ENCODE measurements at regions not wholly inside any gene's neighbourhood (a gene's known extent, or its start where the extent isn't known, plus 50 kb on each side); places are given as distances from the start of the nearest gene placed in this dataset.

GRCh38 chr1:229980009-229980408 is 87.0 kb upstream of the GALNT2 start:
- DNase-seq = no peak

- no peak for DNase-seq
Measured at GRCh38 chr1:229981736-229982135, 85.3 kb upstream of the GALNT2 start.

DNA sequence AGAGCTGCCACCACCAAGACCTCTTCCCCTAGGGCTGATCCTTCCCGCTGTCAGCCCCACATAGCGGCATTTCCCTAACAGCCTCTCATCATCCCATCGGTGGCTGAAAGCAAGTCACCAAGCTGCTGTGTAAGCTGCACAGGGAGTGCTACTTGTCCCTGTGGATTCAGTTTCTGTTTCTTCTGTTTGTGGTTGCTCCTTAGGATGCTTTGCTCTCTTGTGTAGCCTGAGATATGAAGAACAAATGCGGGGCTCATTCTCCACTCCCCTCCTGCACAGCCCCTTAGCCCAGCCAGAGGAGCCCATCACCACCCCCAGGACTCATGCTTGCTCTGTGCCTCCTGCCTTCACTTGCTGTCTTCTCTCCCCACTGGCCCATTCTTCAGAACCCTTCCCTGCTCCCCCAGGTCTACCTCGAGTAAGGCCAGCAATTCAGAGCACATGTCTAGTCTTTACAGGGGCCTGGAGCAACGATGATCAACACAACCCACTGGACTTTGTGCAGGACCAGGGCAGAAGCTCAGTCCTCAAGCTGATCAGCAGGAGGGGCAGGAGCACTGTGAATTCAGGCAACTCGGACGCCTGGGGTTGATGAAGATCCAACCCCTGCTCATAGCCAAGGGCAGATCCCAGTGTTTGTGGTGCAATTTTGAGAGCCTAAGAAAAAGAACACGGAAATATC is 82.6 kb upstream of the GALNT2 start:
- no peak for DNase-seq

DNA sequence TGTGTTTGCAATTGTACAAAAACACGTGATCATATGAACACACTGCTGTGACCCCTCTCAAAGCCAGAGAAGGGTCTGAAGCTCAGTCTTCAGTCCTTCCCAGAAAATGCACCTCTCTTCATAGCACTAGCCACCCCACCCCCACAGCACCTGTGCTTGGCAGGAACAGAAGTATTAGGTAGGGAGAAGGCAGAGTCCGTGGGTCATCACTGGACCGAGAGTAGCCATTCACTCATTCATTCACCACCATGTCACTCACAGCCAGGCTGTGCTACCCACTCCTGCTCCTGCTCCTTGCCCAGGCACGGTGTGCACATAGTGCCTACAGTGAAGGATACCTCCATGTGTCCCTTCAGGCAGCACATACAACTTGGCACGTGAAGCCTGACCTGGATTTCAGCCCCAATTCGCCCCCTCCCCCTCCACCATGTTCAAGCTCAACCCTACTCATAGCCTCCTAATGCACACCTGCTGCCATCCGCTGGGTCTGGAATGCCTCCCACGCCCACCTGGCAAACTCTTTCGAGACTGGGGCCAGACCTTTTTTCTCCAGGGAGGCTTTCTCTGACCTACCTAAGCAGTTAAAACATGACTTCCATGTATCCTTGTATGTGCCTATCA is 81.9 kb upstream of the GALNT2 start:
- no peak for DNase-seq

DNA sequence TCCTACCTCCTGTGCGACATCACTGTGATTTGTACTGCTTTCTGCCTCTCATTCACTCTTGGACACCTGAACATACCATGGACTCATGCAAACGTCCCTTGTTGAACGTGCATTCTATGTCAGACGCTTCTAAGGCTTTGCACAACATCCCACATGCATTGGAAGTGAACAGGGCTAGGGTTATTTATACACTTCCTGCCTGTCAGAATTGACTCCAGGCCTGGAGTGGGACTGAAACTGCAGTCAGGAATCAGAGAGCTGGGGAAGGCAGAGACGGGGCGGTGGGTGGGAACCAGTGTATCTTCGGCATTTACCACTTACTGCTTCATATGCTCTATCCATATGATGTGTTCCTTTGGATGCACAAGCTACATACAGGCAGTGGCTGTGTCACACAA is 81.4 kb upstream of the GALNT2 start:
- no peak for DNase-seq

- no peak for DNase-seq
Measured at GRCh38 chr1:229986737-229987337, 80.2 kb upstream of the GALNT2 start.

GRCh38 chr1:229987953-229988352 is 79.1 kb upstream of the GALNT2 start:
- no peak for DNase-seq

DNA sequence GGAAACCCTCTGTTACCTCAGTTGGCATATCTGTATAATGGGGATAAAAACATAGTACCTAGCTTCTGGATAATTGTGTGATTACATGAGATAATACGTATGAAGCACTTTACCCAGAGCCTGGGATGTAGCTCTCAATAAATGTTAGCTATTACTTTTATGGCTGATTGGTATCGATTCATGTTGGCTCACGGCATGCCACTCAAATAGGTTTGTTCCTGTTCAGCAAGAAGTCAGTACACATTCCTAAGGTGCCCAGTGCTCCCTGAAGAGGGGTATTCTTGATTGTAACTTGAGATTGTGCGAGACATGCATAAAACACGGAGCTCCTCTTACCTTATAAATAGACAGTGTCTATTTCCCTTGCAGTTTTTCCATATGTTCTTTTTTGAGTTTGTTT is 78.5 kb upstream of the GALNT2 start:
- no peak for DNase-seq

GRCh38 chr1:229989591-229990248 is 77.3 kb upstream of the GALNT2 start:
- DNase-seq = no peak

DNA sequence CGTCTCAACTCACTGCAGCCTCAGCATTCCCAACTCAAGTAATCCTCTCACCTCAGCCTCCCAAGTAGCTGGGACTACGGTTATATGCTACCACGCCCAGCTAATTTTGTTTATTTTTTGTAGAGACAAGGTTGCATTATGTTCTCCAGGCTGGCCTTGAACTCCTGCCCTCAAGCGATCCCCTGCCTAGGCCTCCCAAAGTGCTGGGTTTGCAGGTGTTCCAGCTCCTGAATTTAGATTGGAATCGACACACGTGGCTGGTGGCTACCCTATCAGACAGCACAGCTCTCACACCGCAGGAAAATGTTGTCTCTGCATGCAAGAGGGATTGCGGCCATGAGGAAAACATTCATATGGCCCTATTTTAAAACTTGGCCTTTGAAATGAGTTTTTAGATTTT is 76.7 kb upstream of the GALNT2 start:
- DNase-seq = no peak

DNA sequence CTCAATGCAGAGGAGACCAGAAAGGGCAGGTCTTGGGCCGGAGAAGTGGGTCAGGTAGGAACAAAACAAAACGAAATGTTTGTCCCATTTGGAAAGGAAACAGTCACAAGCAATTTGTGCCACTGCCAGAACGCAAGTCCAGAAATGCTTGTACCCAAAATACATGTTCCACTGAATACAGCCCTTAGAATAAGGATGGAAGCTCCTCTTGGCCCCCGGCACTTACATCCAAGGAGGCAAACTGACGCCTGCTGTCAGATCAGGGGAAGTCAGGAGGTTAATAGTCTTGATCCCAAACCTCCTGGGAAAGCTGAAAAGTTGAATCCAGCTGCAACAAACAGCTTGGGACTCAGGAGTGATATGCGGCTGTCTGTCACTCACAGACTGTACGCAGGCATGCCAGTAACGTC is 75.9 kb upstream of the GALNT2 start:
- no peak for DNase-seq

DNA sequence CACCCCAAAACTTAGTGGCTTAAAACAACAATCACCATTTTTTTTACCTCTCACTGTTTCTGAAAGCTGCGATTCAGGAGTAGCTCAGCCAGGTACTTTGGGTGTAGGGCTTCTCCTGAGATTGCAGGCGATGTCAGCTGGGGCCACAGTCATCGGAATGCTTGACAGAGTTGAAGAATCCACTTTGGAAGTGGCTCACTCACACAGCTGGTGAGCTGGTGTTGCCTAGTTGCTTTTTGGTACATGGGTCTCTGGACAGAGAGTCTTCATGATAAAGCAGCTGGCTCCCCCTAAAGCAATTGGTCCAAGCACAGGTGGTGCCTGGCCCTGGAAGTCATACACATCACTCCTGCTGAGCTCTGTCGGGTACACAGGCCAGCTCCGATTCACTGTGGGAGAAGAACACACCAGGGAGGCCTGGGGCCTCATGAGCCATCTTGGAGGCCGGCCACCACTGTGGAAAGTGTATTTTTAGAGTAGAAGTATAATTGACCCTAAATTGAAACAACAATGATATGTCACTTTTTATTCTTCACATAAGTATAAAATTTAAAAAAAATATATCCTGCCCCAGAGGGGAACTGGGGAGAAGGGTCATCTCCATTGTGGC is 75.2 kb upstream of the GALNT2 start:
- no peak for DNase-seq

- DNase-seq = no peak
Measured at GRCh38 chr1:229993060-229993459, 74.0 kb upstream of the GALNT2 start.

DNA sequence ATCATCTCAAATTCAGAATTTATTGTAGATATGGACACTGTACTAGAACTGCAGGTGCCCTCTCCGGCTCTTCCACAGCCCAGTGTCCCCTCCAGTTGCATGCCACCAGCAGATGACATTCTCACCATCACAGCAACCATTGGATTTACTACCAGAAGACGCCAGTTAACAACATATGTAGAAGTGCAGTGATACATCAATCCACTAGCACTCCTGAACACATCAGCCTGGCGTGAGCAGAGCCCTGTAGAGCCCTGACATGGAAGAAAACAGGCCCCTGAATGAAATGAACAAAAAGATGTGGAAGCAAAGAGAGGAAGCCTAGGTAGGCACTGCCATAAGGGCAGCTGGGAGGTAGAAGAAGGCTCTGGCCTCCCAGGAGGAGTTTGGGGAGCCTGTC is 73.1 kb upstream of the GALNT2 start:
- no peak for DNase-seq

- DNase-seq = no peak
Measured at GRCh38 chr1:229999004-229999670, 67.9 kb upstream of the GALNT2 start.

- no peak for DNase-seq
Measured at GRCh38 chr1:230000493-230001184, 66.4 kb upstream of the GALNT2 start.

DNA sequence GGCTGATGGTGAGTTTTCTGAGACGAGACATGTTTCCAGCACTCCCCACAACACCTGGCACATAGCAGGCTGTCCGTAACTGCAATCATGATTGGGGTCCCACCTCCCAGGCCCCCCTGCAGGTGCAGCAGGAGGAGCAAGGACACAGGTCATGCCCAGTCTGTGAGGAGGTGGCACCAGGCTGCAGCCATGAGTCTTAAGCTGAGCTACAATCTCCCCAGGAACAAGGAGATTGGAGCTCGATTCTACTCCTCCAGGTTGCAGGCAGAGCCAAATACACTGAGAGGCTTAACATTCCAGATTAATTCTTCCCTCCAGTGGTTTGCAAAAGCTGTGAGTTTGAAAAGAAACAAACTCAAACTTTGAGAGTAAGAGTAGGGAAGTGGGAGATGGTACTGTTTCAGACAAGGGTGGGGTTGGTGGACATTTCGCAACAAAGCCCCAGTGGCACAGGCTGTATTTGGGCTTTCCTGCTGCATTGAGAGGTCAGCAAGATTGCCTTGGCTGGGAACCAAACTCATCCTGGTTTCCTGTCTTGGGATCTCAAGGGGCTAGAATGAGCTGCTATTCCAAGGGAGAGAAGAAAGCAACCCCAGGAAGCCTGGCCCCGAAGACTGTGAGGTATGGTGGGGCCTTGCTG is 64.8 kb upstream of the GALNT2 start:
- no peak for DNase-seq

- no peak for DNase-seq
Measured at GRCh38 chr1:230003409-230003808, 63.6 kb upstream of the GALNT2 start.

- DNase-seq = no peak
Measured at GRCh38 chr1:230005040-230005439, 62.0 kb upstream of the GALNT2 start.

GRCh38 chr1:230008721-230009120 is 58.3 kb upstream of the GALNT2 start:
- no peak for DNase-seq

DNA sequence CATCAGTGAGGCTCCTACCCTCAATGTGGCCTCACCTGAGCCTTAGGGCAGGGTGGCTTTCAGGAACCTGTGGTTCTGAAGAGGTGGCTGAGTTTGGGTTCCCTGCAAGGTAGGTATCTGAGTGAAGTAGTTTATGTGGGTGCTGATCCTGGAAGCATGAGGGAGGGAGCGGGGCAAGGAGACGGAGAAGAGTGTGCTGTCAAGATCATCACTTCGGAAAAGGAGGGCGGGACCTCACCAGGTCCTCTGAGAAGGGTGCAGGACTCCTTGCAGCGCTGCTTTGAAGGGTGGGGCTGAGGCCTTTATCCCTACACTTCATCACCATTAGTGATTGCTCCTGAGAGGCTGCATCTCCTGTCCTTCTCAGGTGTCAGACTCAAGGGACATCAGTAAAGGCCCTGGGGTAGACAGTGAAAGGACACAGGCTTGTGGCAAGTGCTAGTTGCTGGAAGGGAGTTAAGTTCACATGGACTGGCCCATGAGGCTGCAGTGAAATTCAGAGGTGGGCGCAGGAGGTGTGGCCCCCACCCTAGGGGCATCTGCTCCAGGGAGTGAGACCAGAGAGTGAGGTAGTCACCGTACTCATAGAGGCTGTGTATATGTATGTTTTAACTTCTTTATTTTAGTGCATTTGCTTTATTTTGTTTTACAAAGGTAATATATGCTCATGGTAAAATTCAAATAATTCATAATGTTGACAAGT is 57.3 kb upstream of the GALNT2 start:
- no peak for DNase-seq
